Hepatocyte (in vitro differentiated cells): ENCODE measurements at regions not wholly inside any gene's neighbourhood (a gene's known extent, or its start where the extent isn't known, plus 50 kb on each side); places are given as distances from the start of the nearest gene placed in this dataset.

Experiments
- CTCF ChIP-seq: fragments of 200-600 bp; sonication (generic); IDR thresholded peaks from 2 replicates; pipeline ENCODE4 v1.5.1; 2016; ENCODE audit warnings: antibody characterized with exemption, mild to moderate bottlenecking; ENCODE audit not compliant: poor library complexity
- EZH2phosphoT487 ChIP-seq: fragments of 200-600 bp; sonication (generic); IDR thresholded peaks from one replicate; pipeline ENCODE4 v1.6.1; 2018; ENCODE audit warnings: antibody characterized with exemption, mild to moderate bottlenecking, low read depth, moderate library complexity; ENCODE audit not compliant: unreplicated experiment, severe bottlenecking

GRCh38 chr11:134468796-134469195 lies 56.8 kb upstream of the B3GAT1 start:
- TF ChIP-seq EZH2phosphoT487 (no peak), CTCF (no peak)
